ENCODE measurements at regions not wholly inside any gene's neighbourhood (a gene's known extent, or its start where the extent isn't known, plus 50 kb on each side); places are given as distances from the start of the nearest gene placed in this dataset.
"Not testable (repeated sequence)": the region's sequence is repeated elsewhere in the genome, so short reads cannot be mapped to it uniquely, and the experiment has no call there.

- DNase-seq (ENCODE audit: low spot score) = no peak
Measured at GRCh38 chr3:72627271-72627670, 221.0 kb downstream of the SHQ1 start.

DNA sequence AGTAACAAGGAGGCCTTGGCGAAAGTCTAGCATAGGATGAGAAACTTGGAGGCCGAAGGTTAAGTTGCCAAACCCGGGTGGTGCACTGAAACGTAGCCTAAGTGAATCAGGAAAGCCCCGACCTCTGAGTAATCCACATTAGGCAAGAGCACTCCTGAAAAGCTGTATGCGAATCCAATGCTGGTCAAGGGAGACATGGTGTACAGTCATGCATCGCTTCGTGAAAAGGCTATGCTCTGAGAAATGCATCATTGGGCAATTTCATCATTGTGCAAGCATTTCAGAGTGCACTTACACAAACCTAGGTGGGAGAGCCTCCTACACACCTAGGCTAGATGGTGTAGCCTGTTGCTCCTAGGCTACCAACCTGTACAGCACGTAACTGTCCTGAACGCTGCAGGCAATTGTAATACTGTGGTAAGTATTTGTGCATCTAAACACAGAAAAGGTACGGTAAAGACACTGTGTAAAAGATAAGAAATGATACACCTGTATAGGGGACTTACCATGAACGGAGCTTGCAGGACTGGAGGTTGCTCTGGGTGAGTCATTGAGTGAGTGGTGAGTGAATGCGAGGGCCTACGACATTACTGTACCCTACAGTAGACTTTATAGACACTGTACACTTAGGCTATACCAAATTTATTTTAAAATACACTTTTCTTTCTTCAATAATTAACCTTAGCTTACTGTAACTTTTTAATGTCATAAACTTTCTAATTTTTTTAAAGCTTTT lies 222.5 kb downstream of the SHQ1 start:
- DNase-seq (ENCODE audit: low spot score) = no peak

- no peak for DNase-seq (ENCODE audit: low spot score)
Measured at GRCh38 chr3:72624656-72625055, 223.6 kb downstream of the SHQ1 start.

DNA sequence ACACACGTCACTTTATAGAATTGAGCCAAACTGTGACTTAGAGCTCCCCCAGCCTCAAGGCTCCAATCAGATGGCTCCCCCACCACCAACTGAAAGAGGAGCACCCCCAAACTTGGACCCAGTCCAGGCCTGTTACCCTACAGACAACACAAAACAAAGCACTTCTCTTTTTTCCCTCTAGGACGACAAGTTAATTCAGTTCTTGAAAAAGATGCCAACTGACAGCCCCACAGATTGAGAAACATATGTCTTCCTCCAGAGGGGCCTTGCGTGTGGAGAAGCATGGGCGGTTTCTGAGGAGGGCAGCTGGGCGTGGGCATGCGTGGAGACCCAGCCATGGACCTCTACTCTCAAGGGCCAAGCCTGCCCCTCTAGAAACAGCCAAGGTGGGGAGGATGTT lies 229.5 kb downstream of the SHQ1 start:
- no peak for DNase-seq (ENCODE audit: low spot score)

DNA sequence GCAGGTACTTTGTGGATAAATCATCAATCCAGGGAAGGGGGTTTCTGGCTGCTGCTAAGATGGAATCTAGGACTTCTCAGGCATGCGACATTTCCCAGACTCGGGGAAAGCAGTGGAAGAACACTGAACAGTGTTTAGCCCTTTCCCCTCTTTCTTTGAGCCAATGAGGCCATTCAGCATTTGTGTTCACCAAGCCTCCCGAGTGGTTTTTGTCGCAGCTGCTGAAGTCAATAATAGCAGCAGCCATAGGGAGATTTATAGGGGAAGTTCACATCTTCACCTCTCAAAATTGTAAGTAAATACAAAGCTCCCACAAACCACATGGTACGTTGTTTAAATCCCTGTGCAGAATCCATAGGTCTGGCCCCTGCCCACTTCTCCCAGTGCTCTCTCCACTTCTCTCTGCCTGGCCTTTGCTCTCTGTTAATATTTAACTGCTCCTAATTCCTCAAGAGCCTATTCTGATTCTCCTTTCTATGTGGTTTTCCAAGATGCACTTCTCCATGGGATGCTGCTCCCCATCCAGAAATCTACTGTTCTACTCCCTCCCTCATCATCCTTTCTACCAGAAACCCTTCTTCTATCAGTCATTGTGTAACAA lies 230.7 kb downstream of the SHQ1 start:
- DNase-seq (ENCODE audit: low spot score) = no peak

DNA sequence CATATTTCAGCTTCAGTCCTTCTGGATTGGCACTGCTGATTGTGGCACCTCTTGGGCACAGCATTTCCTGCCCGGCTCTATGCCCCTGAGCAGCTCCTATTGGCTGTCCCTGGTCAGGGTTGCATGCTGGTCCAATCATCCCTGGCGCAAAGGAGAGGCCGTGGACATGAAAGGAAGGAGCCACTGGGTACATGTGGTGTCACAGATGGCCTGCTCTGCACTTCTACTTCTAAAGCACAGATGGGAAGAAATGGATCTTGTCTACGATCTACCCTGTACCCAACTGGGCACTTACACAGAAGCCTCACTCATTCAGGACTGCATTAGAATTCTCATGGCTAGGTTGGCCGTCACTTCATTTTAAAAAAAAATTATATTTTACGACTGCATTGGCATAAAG lies 232.5 kb downstream of the SHQ1 start:
- peak; percentile 46 for DNase-seq (ENCODE audit: low spot score)

DNA sequence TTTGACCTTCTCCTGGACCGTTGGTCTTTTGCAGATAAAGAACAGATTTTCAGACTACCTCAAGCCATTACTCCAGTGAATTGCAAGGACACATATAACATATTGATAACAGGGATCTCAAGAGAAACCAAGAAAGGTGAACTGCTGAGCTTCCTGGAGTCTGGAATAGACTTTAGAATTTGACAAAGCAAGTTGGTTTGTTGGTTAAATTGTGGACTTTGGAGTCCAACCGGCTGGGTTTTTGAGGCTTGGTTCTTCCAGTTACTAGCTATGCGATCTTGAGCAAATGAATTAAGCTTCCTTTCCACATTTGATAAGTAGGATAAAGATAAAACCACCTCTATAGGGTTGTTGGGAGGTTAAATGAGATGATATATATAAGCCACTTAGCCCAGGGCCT lies 233.1 kb downstream of the SHQ1 start:
- DNase-seq (ENCODE audit: low spot score) = no peak

DNA sequence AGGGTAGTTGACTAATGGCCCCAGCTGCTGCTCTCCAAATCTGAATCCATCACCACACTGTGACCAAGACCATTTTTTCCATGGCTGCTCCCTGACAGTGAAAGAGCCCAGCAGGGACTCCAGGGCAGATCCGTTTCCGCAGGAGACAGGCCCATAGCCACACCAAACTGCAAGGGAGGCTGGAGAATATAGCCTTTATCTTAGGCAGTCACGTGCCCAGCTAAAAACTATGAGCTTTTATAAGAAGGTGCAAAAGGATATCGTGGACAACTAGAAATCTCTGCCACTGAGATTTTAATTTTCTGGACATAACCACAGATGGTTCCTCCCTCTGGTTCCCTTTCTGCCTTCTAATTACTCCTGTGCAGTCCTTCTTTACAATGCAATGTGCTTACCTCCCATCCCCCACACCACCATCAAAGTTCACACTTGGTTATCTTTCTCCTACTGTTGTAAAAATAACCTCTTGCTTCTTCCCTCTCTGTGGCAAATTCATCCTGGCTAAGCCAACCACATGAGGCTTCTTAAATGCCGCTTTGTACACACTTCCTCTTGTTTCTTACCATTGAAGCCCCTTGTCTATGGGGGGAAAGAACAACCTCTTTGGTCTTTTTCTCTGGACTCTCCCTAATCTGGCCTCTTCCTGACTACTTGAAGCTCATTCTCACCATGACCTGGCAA lies 233.7 kb downstream of the SHQ1 start:
- DNase-seq (ENCODE audit: low spot score) = no peak

GRCh38 chr3:72613871-72614270 lies 234.4 kb downstream of the SHQ1 start:
- no peak for DNase-seq (ENCODE audit: low spot score)

- not testable (repeated sequence) for DNase-seq (ENCODE audit: low spot score)
Measured at GRCh38 chr3:72609114-72609513, 239.1 kb downstream of the SHQ1 start.

DNA sequence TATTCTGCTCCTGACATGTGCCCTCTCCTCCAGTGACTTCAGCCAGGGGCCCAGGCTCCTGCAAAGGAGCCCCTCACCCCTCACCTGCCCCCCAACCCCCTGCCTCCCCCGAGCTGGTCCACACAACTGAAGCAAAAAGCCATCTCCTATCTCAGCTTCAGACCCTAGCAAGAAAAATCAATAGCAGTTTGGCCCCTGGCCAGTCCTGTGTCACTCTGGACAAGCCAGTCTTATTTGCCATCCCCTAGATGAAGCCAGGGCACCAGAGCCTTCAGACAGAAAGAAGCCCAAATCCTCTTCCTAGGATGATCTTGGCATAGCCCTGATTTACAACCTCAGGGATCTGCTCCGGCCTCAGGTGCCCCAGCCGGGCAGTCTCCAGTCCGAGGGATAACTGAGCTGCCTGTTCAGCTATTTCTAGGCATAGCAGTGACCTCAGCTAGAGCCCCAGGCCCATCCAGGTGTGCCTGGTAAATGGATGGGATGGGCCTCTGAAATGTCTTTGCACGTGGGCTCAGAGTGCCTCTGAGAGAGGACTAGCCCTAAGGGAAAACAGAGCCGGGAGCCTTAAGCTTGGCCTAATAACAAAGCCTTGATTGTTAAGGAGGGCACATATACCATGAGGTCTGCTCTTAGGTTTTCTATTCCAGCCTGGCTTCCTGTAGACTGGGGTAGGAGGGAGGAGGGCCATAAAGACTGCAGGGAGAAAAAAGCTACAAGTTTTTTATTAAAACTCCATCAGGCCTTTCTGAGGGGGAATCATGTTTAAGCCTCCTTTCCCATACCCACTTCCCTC lies 242.0 kb downstream of the SHQ1 start:
- no peak for DNase-seq (ENCODE audit: low spot score)

DNA sequence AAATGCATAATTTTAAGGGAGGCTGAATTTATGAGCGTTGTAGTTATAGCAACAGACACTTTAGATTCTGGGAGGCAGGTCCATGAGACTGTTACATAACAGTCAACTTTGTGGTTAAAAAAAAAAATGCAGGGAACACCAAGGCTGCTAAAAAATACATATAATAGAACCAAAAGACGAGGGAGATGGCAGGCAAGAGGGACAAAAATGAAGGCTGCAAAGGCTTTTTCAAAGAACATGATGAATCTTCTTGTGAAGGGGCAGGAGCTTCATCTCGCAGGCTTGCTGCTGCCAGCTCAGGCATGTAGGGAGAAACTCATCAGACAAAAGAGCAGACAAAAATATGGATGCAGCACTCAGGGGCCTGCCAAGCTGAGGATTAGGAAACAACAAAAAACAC lies 243.9 kb downstream of the SHQ1 start:
- no peak for DNase-seq (ENCODE audit: low spot score)

DNA sequence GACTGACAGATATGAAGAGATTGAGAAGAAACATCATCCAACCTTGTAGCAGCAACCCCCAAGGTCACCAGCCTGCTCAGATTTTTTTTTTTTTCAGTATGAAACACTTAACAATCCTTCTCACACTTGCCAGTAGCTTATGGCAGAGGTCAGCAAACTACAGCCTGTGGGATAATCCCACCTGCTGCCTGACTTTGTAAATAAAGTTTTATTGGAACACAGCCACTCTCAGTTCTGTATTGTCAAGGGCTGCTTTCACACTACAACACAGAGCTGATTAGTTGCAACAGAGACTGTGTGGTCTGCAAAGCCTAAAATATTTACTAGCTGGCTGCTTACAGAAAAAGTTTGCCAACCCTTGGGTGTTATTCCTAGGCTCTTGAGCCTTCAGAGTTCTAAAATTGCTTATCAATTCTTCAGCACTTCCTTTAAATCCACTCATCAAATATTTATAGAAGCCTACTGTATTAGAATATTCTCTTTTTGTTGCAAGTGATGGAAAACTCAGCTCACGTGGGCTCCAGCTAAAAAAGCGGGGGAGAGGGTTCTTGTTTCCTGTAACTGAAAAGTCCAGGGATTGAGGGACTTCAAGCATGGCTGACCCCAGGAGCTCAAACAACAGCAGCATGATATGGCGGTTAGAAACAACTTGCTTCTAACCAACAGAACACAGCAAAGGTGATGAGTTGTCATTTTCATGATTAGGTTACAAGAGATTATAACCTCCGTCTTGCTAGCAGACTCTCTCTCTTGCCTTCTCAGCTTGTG lies 246.1 kb downstream of the SHQ1 start:
- DNase-seq (ENCODE audit: low spot score) = no peak

- no peak for DNase-seq (ENCODE audit: low spot score)
Measured at GRCh38 chr3:72601060-72601459, 247.2 kb downstream of the SHQ1 start.

DNA sequence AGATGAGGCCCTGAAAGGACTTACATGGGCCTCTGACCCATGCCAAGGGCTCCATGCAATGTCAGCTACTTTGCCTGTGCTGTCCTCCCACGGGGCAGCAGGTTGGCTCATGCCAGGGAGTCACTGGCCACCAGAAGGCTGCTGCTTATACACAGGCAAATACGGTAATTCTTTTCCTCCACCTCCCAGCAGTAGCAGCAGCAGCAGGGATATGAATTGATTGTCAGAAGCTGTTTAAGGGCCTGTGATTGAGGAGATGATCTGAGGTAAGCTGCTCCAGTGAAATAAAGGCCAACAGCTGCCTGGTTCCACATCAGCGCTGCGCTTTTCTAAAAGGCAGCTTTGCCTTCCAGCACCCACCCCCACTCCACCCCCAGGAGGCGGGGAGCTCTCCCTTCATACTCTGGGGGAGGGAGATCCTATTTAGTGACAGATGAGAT lies 250.5 kb downstream of the SHQ1 start:
- no peak for DNase-seq (ENCODE audit: low spot score)

DNA sequence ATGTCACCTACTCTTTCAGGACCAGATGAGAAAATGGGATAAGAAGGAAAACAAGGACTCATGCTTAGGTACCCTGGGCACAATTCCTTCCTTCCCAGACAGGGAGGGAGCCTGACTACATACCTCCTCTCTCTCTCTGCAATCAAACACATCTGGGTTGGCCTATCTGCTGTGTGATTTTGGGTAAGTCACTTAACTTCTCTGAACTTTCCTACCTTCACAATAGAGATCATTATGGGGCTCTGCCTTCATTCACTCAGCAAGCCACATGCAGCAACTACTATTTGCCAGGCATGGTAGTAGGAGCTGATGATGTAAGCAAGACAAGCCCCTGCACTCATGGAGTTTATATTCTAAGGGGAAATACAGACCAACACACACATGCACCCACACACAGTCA lies 251.2 kb downstream of the SHQ1 start:
- no peak for DNase-seq (ENCODE audit: low spot score)

DNA sequence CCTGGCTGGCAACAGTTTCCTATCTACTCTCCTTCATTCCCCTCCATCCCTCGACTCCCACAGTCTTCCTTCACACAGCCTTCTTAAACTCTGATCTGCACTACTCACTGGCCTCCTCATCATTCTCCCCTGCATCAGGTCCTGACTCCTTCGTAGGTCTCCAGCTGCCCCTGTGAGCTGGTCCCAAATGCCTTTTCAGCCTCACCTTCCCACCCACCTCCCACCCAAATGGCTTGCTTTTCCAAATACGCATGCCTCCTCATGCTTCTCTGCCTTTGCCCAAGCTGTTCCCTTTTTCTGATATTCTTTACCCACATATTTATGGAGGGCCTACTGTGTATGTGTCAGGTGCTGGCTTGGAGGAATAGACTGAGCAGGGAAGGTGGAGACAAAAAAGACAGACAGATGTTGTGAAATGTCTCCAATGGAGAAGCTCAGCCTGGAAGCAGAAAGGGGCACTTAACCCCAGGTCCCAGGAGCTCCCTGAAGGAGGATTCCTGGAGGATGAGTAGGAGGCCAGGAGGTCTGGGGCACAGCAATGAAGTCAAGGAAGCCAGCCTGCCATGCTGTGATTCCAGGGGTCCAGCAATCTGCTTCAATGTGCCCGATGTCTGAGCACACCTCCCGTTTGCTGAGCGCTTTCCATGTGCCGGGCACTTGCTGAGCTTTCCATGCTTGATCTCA lies 252.2 kb downstream of the SHQ1 start:
- DNase-seq (ENCODE audit: low spot score) = no peak

DNA sequence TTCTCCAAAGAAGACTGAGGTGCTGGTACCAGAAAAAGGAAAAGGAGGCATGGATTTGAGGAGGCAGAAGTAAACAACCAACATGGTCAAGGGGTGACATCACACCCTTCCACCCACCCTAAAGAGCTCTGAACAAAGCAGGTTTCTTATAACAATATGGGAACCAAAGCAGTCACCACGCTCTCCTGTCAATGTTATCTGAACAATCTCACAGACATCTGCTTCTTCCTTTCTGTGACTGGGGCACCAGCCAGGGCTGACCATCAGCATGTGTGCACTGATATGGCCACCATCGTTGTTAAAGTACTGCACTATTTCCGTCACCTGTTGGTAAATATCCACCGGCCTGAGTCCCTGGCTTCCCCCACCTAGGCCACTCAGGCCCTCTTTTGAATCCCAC lies 252.9 kb downstream of the SHQ1 start:
- no peak for DNase-seq (ENCODE audit: low spot score)

- DNase-seq (ENCODE audit: low spot score) = no peak
Measured at GRCh38 chr3:72594615-72595215, 253.5 kb downstream of the SHQ1 start.

DNA sequence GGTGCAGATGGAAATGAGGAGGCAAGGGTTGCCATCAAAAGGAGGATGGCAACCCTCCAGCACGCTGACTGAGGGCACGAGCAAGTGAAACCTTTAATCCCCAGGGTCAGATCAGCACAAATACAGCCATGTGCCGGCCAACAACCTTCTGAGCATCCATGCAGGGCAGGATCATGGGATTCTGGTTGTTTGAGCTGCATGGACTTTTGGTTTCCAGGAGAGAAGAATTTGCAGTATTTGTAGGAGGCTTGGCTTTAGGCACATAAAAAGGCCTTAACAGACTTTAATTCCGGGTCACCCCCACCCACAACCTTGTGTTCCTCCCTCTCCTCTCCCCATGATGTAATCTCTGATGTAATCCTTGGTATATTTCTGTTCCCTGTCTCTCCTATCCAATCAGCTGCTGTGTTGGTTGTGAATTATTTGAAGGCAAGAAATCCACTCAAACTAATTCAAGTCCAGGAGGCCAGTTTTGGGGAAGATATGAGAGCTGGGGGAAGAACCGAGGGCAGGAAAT lies 254.3 kb downstream of the SHQ1 start:
- DNase-seq (ENCODE audit: low spot score) = no peak

Data from cerebellar cortex (tissue), 1 donor.